Epithelial cell of esophagus (primary cell): ENCODE measurements at regions not wholly inside any gene's neighbourhood (a gene's known extent, or its start where the extent isn't known, plus 50 kb on each side); places are given as distances from the start of the nearest gene placed in this dataset.
A peak's percentile ranks its signal among the peaks of the same experiment; 100 is the strongest.

Experiments used
- DNase-seq: peaks from one replicate; pipeline ENCODE4 v3.0.0; 2010; ENCODE audit warnings: low read depth
- H3K4me3 ChIP-seq: 2 replicates; pipeline ENCODE4 v1.5.1; 2011; ENCODE audit warnings: mild to moderate bottlenecking, low read length, control low read depth
- TF ChIP-seq, protein P1 (sequence below): IDR thresholded peaks from 2 replicates; pipeline ENCODE4 v1.5.1; 2011; ENCODE audit warnings: low read depth, mild to moderate bottlenecking, low read length, control low read depth, inconsistent platforms; ENCODE audit not compliant: insufficient read depth; ENCODE audit errors: missing control alignments

DNA sequence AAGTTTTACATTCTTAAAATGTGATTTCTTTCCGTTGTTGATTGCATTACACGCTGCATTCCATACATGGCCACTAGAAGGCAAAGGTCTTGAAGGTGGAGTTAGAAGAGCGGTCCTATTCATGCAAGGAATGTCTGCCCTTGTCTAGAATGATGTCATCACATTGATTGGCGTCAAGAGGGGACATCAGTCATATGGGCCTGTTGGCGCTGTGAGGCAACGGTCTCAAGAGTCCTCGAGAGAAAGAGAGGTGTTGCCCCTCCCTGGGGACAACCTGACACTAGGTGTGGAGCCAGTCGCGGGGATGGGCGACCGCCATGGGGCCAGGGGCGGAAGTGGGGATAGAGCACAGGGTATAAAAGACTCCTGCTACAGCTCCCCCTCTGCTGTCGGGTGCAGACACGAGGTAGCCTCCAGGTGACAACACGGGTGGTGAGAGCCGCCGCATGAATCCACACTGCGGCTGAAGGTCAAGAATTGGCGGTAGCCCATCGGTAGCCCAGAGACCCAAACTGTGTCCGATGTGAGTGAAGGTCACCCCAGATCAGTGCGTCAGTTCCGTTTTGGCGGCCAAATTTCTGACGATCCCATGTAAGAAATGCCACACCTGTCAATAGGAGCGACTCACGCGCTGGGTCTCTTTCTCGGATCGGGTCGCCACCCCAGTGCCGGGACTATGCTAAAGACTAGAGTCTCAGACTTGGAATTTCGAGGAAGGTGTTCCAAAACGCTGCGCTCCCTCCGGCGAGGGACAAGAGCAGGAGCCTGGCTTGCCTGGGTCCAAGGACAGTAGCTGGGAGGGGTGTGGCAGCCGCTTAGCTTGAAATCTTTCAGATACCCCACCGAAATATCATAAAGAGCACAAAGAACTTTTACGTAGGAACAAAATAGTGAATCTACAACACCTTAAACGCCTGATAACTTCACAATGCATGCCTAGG lies 93.2 kb upstream of the ZNF184 start:
- peak overlapping the region; percentile 25 for H3K4me3 ChIP-seq
- TF ChIP-seq, protein P1, sequence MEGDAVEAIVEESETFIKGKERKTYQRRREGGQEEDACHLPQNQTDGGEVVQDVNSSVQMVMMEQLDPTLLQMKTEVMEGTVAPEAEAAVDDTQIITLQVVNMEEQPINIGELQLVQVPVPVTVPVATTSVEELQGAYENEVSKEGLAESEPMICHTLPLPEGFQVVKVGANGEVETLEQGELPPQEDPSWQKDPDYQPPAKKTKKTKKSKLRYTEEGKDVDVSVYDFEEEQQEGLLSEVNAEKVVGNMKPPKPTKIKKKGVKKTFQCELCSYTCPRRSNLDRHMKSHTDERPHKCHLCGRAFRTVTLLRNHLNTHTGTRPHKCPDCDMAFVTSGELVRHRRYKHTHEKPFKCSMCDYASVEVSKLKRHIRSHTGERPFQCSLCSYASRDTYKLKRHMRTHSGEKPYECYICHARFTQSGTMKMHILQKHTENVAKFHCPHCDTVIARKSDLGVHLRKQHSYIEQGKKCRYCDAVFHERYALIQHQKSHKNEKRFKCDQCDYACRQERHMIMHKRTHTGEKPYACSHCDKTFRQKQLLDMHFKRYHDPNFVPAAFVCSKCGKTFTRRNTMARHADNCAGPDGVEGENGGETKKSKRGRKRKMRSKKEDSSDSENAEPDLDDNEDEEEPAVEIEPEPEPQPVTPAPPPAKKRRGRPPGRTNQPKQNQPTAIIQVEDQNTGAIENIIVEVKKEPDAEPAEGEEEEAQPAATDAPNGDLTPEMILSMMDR: peak; percentile 42
- peak; percentile 44 for DNase-seq

GRCh38 chr6:27562027-27562410 lies 89.1 kb upstream of the ZNF184 start:
- TF ChIP-seq, protein P1: no peak
- H3K4me3 ChIP-seq: peak overlapping the region; percentile 16
- DNase-seq: peak; percentile 53

- TF ChIP-seq, protein P1: no peak
- H3K4me3 ChIP-seq: peak overlapping the region; percentile 41
- no peak for DNase-seq
Measured at GRCh38 chr6:27558028-27558724, 85.3 kb upstream of the ZNF184 start.

GRCh38 chr6:27556406-27556805 lies 83.5 kb upstream of the ZNF184 start:
- TF ChIP-seq, protein P1: no peak
- no peak for DNase-seq
- H3K4me3 ChIP-seq: no peak overlapping the region

DNA sequence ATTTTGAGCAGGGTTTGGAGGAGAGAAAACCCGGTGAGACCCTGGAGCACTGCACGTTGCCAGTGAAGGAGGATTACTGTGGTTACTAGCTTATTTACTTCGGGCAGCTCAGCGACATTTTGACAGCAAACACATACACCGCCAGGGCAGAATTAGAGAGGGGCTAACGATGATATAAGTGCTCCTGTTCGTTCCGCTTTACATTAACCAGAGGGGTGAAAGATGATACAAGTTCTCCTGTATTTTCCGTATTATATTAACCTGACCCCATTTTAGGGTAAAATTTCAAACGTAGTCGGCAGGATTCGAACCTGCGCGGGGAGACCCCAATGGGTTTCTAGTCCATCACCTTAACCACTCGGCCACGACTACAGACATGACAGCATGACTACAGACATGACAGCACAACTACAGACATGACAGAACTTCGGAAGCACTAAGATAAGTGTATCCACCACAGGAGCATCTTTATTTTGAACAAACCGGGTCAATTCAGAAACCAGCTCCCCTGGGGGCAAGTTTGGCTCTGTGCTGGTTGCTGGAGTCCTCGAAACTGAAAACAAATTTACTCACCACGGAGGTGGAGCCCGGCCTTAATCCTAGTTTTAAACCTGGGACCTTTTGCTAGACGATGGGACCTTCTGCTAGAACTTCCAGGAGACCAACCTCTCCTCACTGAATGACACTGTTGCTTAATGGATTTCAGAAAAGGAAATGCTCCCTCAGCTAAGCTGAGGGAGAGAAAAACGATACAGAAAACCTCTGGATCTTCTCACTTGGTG lies 80.4 kb upstream of the ZNF184 start:
- DNase-seq: peak; percentile 70
- TF ChIP-seq, protein P1: no peak
- H3K4me3 ChIP-seq: peak overlapping the region; percentile 26

- TF ChIP-seq, protein P1: no peak
- H3K4me3 ChIP-seq: no peak overlapping the region
Measured at GRCh38 chr6:27551607-27552006, 78.7 kb upstream of the ZNF184 start.

More at GRCh38 chr6:27551607-27552006, 78.7 kb upstream of the ZNF184 start:
- no peak for DNase-seq
